Stromal cell of bone marrow (primary cell): ENCODE measurements at regions not wholly inside any gene's neighbourhood (a gene's known extent, or its start where the extent isn't known, plus 50 kb on each side); places are given as distances from the start of the nearest gene placed in this dataset.
"Not testable (repeated sequence)": the region's sequence is repeated elsewhere in the genome, so short reads cannot be mapped to it uniquely, and the experiment has no call there.

ENCODE experiments used
- DNase-seq: peaks from one replicate; pipeline ENCODE4 v3.0.0-alpha.2; 2012; ENCODE audit warnings: low read depth

GRCh38 chr12:89227774-89228173 lies 124.5 kb downstream of the DUSP6 start:
- no peak for DNase-seq

GRCh38 chr12:89225808-89226411 lies 126.4 kb downstream of the DUSP6 start:
- peak; percentile 97 for DNase-seq

GRCh38 chr12:89225401-89225800 lies 126.9 kb downstream of the DUSP6 start:
- DNase-seq: peak; percentile 68

GRCh38 chr12:89222580-89222979 lies 129.7 kb downstream of the DUSP6 start:
- DNase-seq: not testable (repeated sequence)

GRCh38 chr12:89217472-89217871 lies 134.8 kb downstream of the DUSP6 start:
- DNase-seq: no peak

- no peak for DNase-seq
Observed at GRCh38 chr12:89216211-89216952, 135.9 kb downstream of the DUSP6 start.

- DNase-seq: no peak
Observed at GRCh38 chr12:89215196-89215595, 137.1 kb downstream of the DUSP6 start.

GRCh38 chr12:89213747-89214146 lies 138.6 kb downstream of the DUSP6 start:
- no peak for DNase-seq

GRCh38 chr12:89213139-89213538 lies 139.2 kb downstream of the DUSP6 start:
- DNase-seq: no peak

GRCh38 chr12:89212339-89212771 lies 139.9 kb downstream of the DUSP6 start:
- DNase-seq: no peak

GRCh38 chr12:89211456-89211855 lies 140.8 kb downstream of the DUSP6 start:
- DNase-seq: no peak

- DNase-seq: no peak
Observed at GRCh38 chr12:89210277-89210676, 142.0 kb downstream of the DUSP6 start.

GRCh38 chr12:89208661-89209096 lies 143.6 kb downstream of the DUSP6 start:
- DNase-seq: no peak

GRCh38 chr12:89206390-89206789 lies 145.9 kb downstream of the DUSP6 start:
- no peak for DNase-seq

GRCh38 chr12:89205517-89205916 lies 146.8 kb downstream of the DUSP6 start:
- DNase-seq: no peak

- DNase-seq: no peak
Observed at GRCh38 chr12:89203144-89203543, 149.2 kb downstream of the DUSP6 start.

- DNase-seq: no peak
Observed at GRCh38 chr12:89200217-89200616, 152.1 kb downstream of the DUSP6 start.

- DNase-seq: no peak
Observed at GRCh38 chr12:89195470-89195869, 156.8 kb downstream of the DUSP6 start.

GRCh38 chr12:89194683-89195082 lies 157.6 kb downstream of the DUSP6 start:
- no peak for DNase-seq

- no peak for DNase-seq
Observed at GRCh38 chr12:89192429-89192828, 159.9 kb downstream of the DUSP6 start.

GRCh38 chr12:89191597-89191996 lies 160.7 kb downstream of the DUSP6 start:
- DNase-seq: not testable (repeated sequence)

GRCh38 chr12:89189448-89189847 lies 162.9 kb downstream of the DUSP6 start:
- DNase-seq: no peak

GRCh38 chr12:89187507-89187906 lies 164.8 kb downstream of the DUSP6 start:
- no peak for DNase-seq

GRCh38 chr12:89185889-89186288 lies 166.4 kb downstream of the DUSP6 start:
- DNase-seq: no peak
